ENCODE measurements at regions not wholly inside any gene's neighbourhood (a gene's known extent, or its start where the extent isn't known, plus 50 kb on each side); places are given as distances from the start of the nearest gene placed in this dataset.

DNA sequence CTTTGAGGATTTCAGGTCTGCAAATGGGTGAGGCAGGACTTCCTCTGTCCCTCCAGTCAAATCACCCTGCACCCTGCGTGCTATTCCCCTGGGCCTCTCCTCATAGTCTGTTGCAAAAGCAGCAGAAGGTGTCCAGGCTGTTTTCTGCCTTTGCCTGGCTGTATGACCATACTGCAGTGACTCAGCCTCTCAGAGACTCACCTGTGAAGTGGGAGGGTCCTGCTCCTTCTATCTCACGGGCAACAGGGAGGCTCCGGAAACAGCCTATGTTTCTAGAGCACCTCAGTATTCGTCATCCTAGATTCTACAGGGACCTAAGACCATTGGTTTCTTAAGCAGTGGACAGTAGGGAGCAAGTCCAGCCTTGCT lies 216.4 kb downstream of the TLE3 start:
- ATAC-seq, result no peak
- Histone ChIP-seq H3K27ac (ENCODE audit: low read length) (no peak overlapping the region), H3K4me1 (ENCODE audit: control insufficient read depth, insufficient read depth, low read length) (no peaks in the 10 kb centered on the region), H3K27me3 (ENCODE audit: control insufficient read depth, insufficient read depth, low read length) (no peaks in the 10 kb centered on the region), H3K4me3 (ENCODE audit: low read depth in 2 of 2, low read length in 2 of 2) (no peak overlapping the region), H3K9me3 (ENCODE audit: control insufficient read depth, insufficient read depth, low read depth, low read length) (no peaks in the 10 kb centered on the region), H3K36me3 (ENCODE audit: control insufficient read depth, insufficient read depth, low read length) (no peaks in the 10 kb centered on the region)
- TF ChIP-seq POLR2AphosphoS5 (IDR thresholded peaks at IDR 0.05; ENCODE audit: low read depth, low read length) (no peak), SIN3A (IDR thresholded peaks at IDR 0.05; ENCODE audit: borderline replicate concordance, insufficient read depth, low read depth, low read length) (no peak), TCF7L2 (IDR thresholded peaks at IDR 0.05; ENCODE audit: low read depth, low read length) (no peak)
- TF ChIP-seq, protein P1, sequence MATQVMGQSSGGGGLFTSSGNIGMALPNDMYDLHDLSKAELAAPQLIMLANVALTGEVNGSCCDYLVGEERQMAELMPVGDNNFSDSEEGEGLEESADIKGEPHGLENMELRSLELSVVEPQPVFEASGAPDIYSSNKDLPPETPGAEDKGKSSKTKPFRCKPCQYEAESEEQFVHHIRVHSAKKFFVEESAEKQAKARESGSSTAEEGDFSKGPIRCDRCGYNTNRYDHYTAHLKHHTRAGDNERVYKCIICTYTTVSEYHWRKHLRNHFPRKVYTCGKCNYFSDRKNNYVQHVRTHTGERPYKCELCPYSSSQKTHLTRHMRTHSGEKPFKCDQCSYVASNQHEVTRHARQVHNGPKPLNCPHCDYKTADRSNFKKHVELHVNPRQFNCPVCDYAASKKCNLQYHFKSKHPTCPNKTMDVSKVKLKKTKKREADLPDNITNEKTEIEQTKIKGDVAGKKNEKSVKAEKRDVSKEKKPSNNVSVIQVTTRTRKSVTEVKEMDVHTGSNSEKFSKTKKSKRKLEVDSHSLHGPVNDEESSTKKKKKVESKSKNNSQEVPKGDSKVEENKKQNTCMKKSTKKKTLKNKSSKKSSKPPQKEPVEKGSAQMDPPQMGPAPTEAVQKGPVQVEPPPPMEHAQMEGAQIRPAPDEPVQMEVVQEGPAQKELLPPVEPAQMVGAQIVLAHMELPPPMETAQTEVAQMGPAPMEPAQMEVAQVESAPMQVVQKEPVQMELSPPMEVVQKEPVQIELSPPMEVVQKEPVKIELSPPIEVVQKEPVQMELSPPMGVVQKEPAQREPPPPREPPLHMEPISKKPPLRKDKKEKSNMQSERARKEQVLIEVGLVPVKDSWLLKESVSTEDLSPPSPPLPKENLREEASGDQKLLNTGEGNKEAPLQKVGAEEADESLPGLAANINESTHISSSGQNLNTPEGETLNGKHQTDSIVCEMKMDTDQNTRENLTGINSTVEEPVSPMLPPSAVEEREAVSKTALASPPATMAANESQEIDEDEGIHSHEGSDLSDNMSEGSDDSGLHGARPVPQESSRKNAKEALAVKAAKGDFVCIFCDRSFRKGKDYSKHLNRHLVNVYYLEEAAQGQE (IDR thresholded peaks at IDR 0.05; ENCODE audit: insufficient read depth in 1 of 2, low read depth in 2 of 2, low read length in 1 of 2), result no peak
- TF ChIP-seq, protein P2, sequence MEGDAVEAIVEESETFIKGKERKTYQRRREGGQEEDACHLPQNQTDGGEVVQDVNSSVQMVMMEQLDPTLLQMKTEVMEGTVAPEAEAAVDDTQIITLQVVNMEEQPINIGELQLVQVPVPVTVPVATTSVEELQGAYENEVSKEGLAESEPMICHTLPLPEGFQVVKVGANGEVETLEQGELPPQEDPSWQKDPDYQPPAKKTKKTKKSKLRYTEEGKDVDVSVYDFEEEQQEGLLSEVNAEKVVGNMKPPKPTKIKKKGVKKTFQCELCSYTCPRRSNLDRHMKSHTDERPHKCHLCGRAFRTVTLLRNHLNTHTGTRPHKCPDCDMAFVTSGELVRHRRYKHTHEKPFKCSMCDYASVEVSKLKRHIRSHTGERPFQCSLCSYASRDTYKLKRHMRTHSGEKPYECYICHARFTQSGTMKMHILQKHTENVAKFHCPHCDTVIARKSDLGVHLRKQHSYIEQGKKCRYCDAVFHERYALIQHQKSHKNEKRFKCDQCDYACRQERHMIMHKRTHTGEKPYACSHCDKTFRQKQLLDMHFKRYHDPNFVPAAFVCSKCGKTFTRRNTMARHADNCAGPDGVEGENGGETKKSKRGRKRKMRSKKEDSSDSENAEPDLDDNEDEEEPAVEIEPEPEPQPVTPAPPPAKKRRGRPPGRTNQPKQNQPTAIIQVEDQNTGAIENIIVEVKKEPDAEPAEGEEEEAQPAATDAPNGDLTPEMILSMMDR (IDR thresholded peaks at IDR 0.05), result no peak
- no TSS peak for BruUV-seq (replicated peaks)
- ChIA-PET POLR2A (no interaction called here), CTCF (no interaction called here)
- intact Hi-C loops (cut with micrococcal nuclease; ENCODE audit: unreplicated experiment) (no loop called here), in situ Hi-C loops (cut with HindIII; ENCODE audit: low pct_unique_long_range_greater_than_20kb, low sequenced_read_pairs) (no loop called here)
- DNase-seq (ENCODE audit: low read depth, low spot score), result no peak

DNA sequence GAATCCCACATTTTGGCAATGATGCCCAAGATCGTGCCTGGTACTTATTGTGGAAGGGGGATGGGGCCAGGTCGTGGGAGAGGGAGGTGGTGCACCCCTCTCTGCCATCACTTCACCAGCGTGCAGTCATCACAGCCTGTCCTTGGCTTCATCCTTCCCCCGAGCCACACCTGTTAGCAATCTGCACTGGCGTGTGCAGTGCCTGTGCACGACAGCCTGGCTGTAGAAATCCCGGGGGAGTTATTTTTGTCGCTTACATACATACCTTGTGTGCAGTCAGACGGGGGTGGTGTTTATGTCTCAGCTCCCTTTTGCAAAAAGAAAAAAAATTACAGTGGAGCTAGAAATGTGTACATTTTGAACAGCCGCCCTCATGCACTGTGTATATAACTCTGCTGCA lies 216.0 kb downstream of the TLE3 start:
- no peaks in the 10 kb centered on the region for H3K27me3 ChIP-seq (ENCODE audit: control insufficient read depth, insufficient read depth, low read length)
- DNase-seq (ENCODE audit: low read depth, low spot score) (no peak), ATAC-seq (no peak)
- ChIA-PET CTCF (no interaction called here), POLR2A (no interaction called here)
- no TSS peak for BruUV-seq (replicated peaks)
- in situ Hi-C loops (cut with HindIII; ENCODE audit: low pct_unique_long_range_greater_than_20kb, low sequenced_read_pairs), result no loop called here
- no peaks in the 10 kb centered on the region for H3K4me1 ChIP-seq (ENCODE audit: control insufficient read depth, insufficient read depth, low read length)
- no peaks in the 10 kb centered on the region for H3K36me3 ChIP-seq (ENCODE audit: control insufficient read depth, insufficient read depth, low read length)
- no peaks in the 10 kb centered on the region for H3K9me3 ChIP-seq (ENCODE audit: control insufficient read depth, insufficient read depth, low read depth, low read length)
- intact Hi-C loops (cut with micrococcal nuclease; ENCODE audit: unreplicated experiment), result no loop called here
- H3K27ac ChIP-seq (ENCODE audit: low read length), result no peak overlapping the region
- TF ChIP-seq, protein P1 (IDR thresholded peaks at IDR 0.05; ENCODE audit: insufficient read depth in 1 of 2, low read depth in 2 of 2, low read length in 1 of 2), result no peak
- TF ChIP-seq, protein P2 (IDR thresholded peaks at IDR 0.05), result no peak
- TF ChIP-seq TCF7L2 (IDR thresholded peaks at IDR 0.05; ENCODE audit: low read depth, low read length), result no peak
- TF ChIP-seq POLR2AphosphoS5 (IDR thresholded peaks at IDR 0.05; ENCODE audit: low read depth, low read length), result no peak
- TF ChIP-seq SIN3A (IDR thresholded peaks at IDR 0.05; ENCODE audit: borderline replicate concordance, insufficient read depth, low read depth, low read length), result no peak
- no peak overlapping the region for H3K4me3 ChIP-seq (ENCODE audit: low read depth in 2 of 2, low read length in 2 of 2)
